GM10266 (cell line): ENCODE measurements at regions not wholly inside any gene's neighbourhood (a gene's known extent, or its start where the extent isn't known, plus 50 kb on each side); places are given as distances from the start of the nearest gene placed in this dataset.

Experiments
- DNase-seq: peaks from one replicate; pipeline ENCODE4 v3.0.0; 2012; ENCODE audit errors: extremely low spot score
- CTCF ChIP-seq: IDR thresholded peaks from 2 replicates; pipeline ENCODE4 v1.5.1; 2012; ENCODE audit warnings: mild to moderate bottlenecking, low read depth; ENCODE audit not compliant: control insufficient read depth, insufficient read depth; ENCODE audit errors: missing control alignments

GRCh38 chr2:239460780-239461179, 60.0 kb upstream of the HDAC4 start:
- no peak for DNase-seq
- no peak for TF ChIP-seq CTCF

- no peak for DNase-seq
- TF ChIP-seq CTCF, result no peak
Measured at GRCh38 chr2:239459606-239460005, 58.8 kb upstream of the HDAC4 start.

GRCh38 chr2:239459056-239459455, 58.2 kb upstream of the HDAC4 start:
- DNase-seq, result no peak
- TF ChIP-seq CTCF, result no peak

- no peak for DNase-seq
- TF ChIP-seq CTCF, result no peak
Measured at GRCh38 chr2:239457586-239458445, 57.0 kb upstream of the HDAC4 start.

- DNase-seq, result no peak
- no peak for TF ChIP-seq CTCF
Measured at GRCh38 chr2:239456940-239457339, 56.1 kb upstream of the HDAC4 start.

GRCh38 chr2:239455436-239456203, 54.8 kb upstream of the HDAC4 start:
- DNase-seq, result no peak
- TF ChIP-seq CTCF, result no peak

GRCh38 chr2:239454507-239454906, 53.7 kb upstream of the HDAC4 start:
- no peak for DNase-seq
- no peak for TF ChIP-seq CTCF
